IMR-90 (cell line): ENCODE measurements at regions not wholly inside any gene's neighbourhood (a gene's known extent, or its start where the extent isn't known, plus 50 kb on each side); places are given as distances from the start of the nearest gene placed in this dataset.

Experiments used
- ATAC-seq: fragments of 200-7000 bp; cut with Tn5 transposase; 2 replicates; pipeline ENCODE4 v1.9.1; 2020; ENCODE audit warnings: low read depth, mild to moderate bottlenecking, moderate library complexity
- BruUV-seq: library from RNA; stranded (reverse); fragments of 400-500 nt; replicated peaks from 2 replicates; lab custom pipeline; 2021; lab: Mats Ljungman, UMichigan
- CTCF ChIA-PET: fragments of 300-600 bp; formaldehyde crosslinking; extraction: SDS; loops from one replicate; lab custom pipeline; 2021; ENCODE audit warnings: antibody characterized with exemption; lab: Yijun Ruan, JAX
- POLR2A ChIA-PET: fragments of 300-600 bp; sonication (Branson Sonifier 250); formaldehyde crosslinking; loops from one replicate; lab custom pipeline; 2022; ENCODE audit warnings: antibody characterized with exemption; ENCODE audit not compliant: unreplicated experiment; lab: Charles Lee
- DNase-seq: peaks from one replicate; pipeline ENCODE4 v3.0.0; 2013
- H2AFZ ChIP-seq: replicated peaks from 2 replicates; pipeline ENCODE3; 2013; ENCODE audit warnings: low read length, mild to moderate bottlenecking; ENCODE audit not compliant: poor library complexity
- H2AK5ac ChIP-seq: 2 replicates; pipeline ENCODE4 v1.6.1; 2013; ENCODE audit warnings: low read depth, low read length, inconsistent platforms
- H2AK9ac ChIP-seq: replicated peaks from 2 replicates; pipeline ENCODE3; 2013; ENCODE audit warnings: mild to moderate bottlenecking, low read depth, low read length, moderate library complexity; ENCODE audit not compliant: poor library complexity
- H2BK120ac ChIP-seq: 2 replicates; pipeline ENCODE4 v1.6.1; 2013; ENCODE audit warnings: low read depth, low read length, inconsistent platforms
- H2BK15ac ChIP-seq: 3 replicates; pipeline ENCODE4 v1.6.1; 2013; ENCODE audit warnings: low read depth, low read length, inconsistent platforms
- H2BK20ac ChIP-seq: 2 replicates; pipeline ENCODE4 v1.6.1; 2013; ENCODE audit warnings: low read depth, mild to moderate bottlenecking, inconsistent platforms, low read length, moderate library complexity
- H2BK5ac ChIP-seq: 2 replicates; pipeline ENCODE4 v1.6.1; 2013; ENCODE audit warnings: mild to moderate bottlenecking, low read depth, low read length, inconsistent platforms; ENCODE audit not compliant: poor library complexity, severe bottlenecking
- H3K14ac ChIP-seq: replicated peaks from 2 replicates; pipeline ENCODE4 v1.6.1; 2013; ENCODE audit warnings: low read depth, low read length, inconsistent platforms
- H3K18ac ChIP-seq: 2 replicates; pipeline ENCODE4 v1.6.1; 2013; ENCODE audit warnings: low read depth, low read length, control low read depth
- H3K23ac ChIP-seq: 2 replicates; pipeline ENCODE4 v1.6.1; 2013; ENCODE audit warnings: low read depth, low read length, inconsistent platforms
- H3K27ac ChIP-seq: 2 replicates; pipeline ENCODE4 v1.5.1; 2013; ENCODE audit warnings: mild to moderate bottlenecking, control low read depth, low read length; ENCODE audit not compliant: insufficient read depth
- H3K27me3 ChIP-seq: 2 replicates; pipeline ENCODE4 v1.6.1; 2013; ENCODE audit warnings: low read length; ENCODE audit not compliant: control insufficient read depth, insufficient read depth
- H3K36me3 ChIP-seq: 2 replicates; pipeline ENCODE4 v1.6.1; 2013; ENCODE audit warnings: low read length, mixed read lengths; ENCODE audit not compliant: control insufficient read depth, insufficient read depth
- H3K4ac ChIP-seq: 2 replicates; pipeline ENCODE4 v1.6.1; 2013; ENCODE audit warnings: low read depth, low read length, inconsistent platforms
- H3K4me1 ChIP-seq: 2 replicates; pipeline ENCODE4 v1.6.1; 2013; ENCODE audit warnings: low read length, mixed read lengths; ENCODE audit not compliant: control insufficient read depth, insufficient read depth
- H3K4me2 ChIP-seq: 2 replicates; pipeline ENCODE4 v1.6.1; 2013; ENCODE audit warnings: low read depth, mild to moderate bottlenecking, control low read depth, low read length, moderate library complexity
- H3K4me3 ChIP-seq: 2 replicates; pipeline ENCODE4 v1.5.1; 2013; ENCODE audit warnings: low read depth, mild to moderate bottlenecking, control low read depth, low read length, moderate library complexity; ENCODE audit not compliant: insufficient read depth
- H3K56ac ChIP-seq: 2 replicates; pipeline ENCODE4 v1.6.1; 2013; ENCODE audit warnings: low read length, inconsistent platforms; ENCODE audit not compliant: insufficient read depth; ENCODE audit errors: extremely low read depth
- H3K79me1 ChIP-seq, 2 experiments: 2 replicates each; pipeline ENCODE4 v1.6.1; 2013; ENCODE audit warnings: low read length in 2 of 2, inconsistent platforms in 1 of 2, low read depth in 1 of 2
- H3K9ac ChIP-seq: 2 replicates; pipeline ENCODE4 v1.6.1; 2013; ENCODE audit warnings: low read depth, low read length, control low read depth
- H3K9me1 ChIP-seq: 2 replicates; pipeline ENCODE4 v1.6.1; 2013; ENCODE audit warnings: low read length, inconsistent platforms; ENCODE audit not compliant: insufficient read depth
- H3K9me3 ChIP-seq: 2 replicates; pipeline ENCODE4 v1.6.1; 2013; ENCODE audit warnings: low read length; ENCODE audit not compliant: control insufficient read depth, insufficient read depth
- H4K20me1 ChIP-seq: 2 replicates; pipeline ENCODE4 v1.6.1; 2013; ENCODE audit warnings: low read length, inconsistent platforms; ENCODE audit not compliant: insufficient read depth
- H4K5ac ChIP-seq: 2 replicates; pipeline ENCODE4 v1.6.1; 2013; ENCODE audit warnings: mild to moderate bottlenecking, low read depth, low read length, control low read depth
- H4K8ac ChIP-seq, 2 experiments: 2 replicates each; pipeline ENCODE4 v1.6.1; 2013; ENCODE audit warnings: low read depth in 2 of 2, low read length in 2 of 2, control low read depth in 1 of 2, inconsistent platforms in 1 of 2
- H4K91ac ChIP-seq: 2 replicates; pipeline ENCODE4 v1.6.1; 2013; ENCODE audit warnings: low read depth, low read length, inconsistent platforms; ENCODE audit not compliant: insufficient read depth
- BHLHE40 ChIP-seq: fragments of 150-350 bp; IDR thresholded peaks from 2 replicates; pipeline ENCODE4 v1.6.1; 2016; ENCODE audit warnings: mild to moderate bottlenecking, low read depth, low read length
- MAZ ChIP-seq: IDR thresholded peaks from 2 replicates; pipeline ENCODE4 v1.6.1; 2012; ENCODE audit warnings: low read depth, mild to moderate bottlenecking, low read length, improper control_type of control experiment, moderate library complexity, borderline replicate concordance
- WGBS, 2 experiments: methylation state at CpG; one replicate each; pipeline versions ENCODE4 v1.1.5 to v1.1.7; 2013; ENCODE audit warnings: missing lambda C conversion rate in 2 of 2; ENCODE audit not compliant: insufficient read length in 1 of 2; ENCODE audit errors: extremely low coverage in 2 of 2; 5-methylcytosine and 5-hydroxymethylcytosine counted together
- dilution Hi-C: fragments of 300-500 bp; cut with HindIII; formaldehyde crosslinking; loops from one replicate; pipeline ENCODE4 v1.14.3; 2018; ENCODE audit warnings: low sequenced_read_pairs; ENCODE audit not compliant: unreplicated experiment
- in situ Hi-C: fragments of 300-500 bp; cut with MboI; formaldehyde crosslinking; loops from 3 replicates; pipeline ENCODE4 v1.14.3; 2019; ENCODE audit warnings: low sequenced_read_pairs, inconsistent platforms, mixed read lengths
- intact Hi-C: fragments of 100-400 bp; cut with micrococcal nuclease; formaldehyde crosslinking; loops from 2 replicates; pipeline ENCODE4 v1.10.0; 2022

DNA sequence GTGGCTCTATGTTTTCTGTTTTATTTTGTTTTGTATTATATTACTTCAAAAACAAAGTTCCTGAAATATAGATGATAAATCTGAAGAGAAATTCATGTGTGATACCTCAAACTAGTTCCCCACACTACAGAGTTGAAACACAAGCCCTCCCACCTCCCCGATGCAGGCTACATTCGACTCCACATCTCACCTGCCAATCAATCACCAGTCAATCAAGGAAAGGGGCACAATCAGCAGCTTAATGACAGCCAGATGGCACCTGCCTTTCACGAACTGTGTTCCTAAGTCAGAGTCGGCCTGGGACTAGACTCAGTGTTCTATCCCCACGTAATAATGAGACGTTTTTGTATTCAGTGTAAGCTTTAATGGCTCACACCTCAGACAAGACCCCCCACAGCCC lies 313.4 kb downstream of the SPATA17 start:
- Histone ChIP-seq H3K23ac (no peak overlapping the region), H2BK20ac (no peak overlapping the region), H2BK5ac (no peak overlapping the region), H2AFZ (no peak overlapping the region), H3K14ac (no peak overlapping the region), H3K18ac (no peak overlapping the region), H2AK9ac (no peak overlapping the region), H3K79me1 (no peaks in the 10 kb centered on the region), H4K91ac (no peak overlapping the region), H3K56ac (no peak overlapping the region), H3K4me2 (no peak overlapping the region), H4K8ac (no peak overlapping the region), H3K27me3 (no peaks in the 10 kb centered on the region), H3K9me3 (no peaks in the 10 kb centered on the region), H3K4me3 (no peak overlapping the region), H2BK15ac (no peak overlapping the region), H3K36me3 (no peaks in the 10 kb centered on the region), H3K4ac (no peak overlapping the region), H4K20me1 (no peaks in the 10 kb centered on the region), H4K5ac (no peak overlapping the region), H2AK5ac (no peak overlapping the region), H3K4me1 (no peaks in the 10 kb centered on the region), H3K9ac (no peak overlapping the region), H3K27ac (no peak overlapping the region), H3K9me1 (no peaks in the 10 kb centered on the region), H2BK120ac (no peak overlapping the region)
- ChIA-PET CTCF (no interaction called here), POLR2A (no interaction called here)
- WGBS, 2 experiments, result no CpG with 5 or more reads among the region's 6 CpGs
- intact Hi-C loops (no loop called here), in situ Hi-C loops (no loop called here), dilution Hi-C loops (no loop called here)
- no peak for TF ChIP-seq BHLHE40
- no peak for TF ChIP-seq MAZ
- ATAC-seq (no peak), DNase-seq (no peak)
- no TSS peak for BruUV-seq
